ENCODE measurements at regions not wholly inside any gene's neighbourhood (a gene's known extent, or its start where the extent isn't known, plus 50 kb on each side); places are given as distances from the start of the nearest gene placed in this dataset.

DNA sequence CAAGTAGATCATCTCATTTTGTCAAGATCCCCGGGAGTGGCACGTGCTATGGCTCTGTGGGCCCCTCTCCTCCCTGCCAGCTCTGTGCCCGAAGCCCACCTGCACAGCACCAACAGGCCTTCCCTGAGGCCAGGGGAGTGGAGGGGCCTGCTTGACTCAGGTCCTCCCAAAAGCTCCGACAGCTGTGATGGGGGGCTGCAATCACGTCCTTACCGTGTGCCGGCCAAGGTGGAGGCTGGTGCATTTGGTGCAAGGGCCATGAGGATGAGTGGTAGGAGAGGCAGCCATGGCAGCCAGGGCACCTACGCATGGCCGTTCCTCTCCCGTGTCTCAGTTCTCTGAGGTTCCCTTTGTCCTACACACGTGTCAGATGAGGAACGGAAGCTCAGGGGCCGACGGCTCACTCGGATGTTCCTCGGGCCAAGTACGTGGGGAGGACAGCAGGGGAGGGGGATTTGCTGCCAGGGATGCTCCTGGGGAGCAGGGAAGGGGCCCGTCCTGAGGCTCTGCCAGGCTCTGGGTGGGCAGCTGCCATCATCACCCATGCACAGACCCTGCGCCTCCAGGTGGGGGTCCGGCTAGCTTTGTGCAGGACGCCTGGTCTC, 95.8 kb downstream of the HMX1 start:
- Histone ChIP-seq H3K9me3 (no peaks in the 10 kb centered on the region), H3K27ac (no peak overlapping the region), H3K36me3 (no peaks in the 10 kb centered on the region), H3K4me3 (no peak overlapping the region), H3K27me3 (peaks cover 0 to 18% of the 10 kb centered on the region in 2 donors), H3K4me1 (no peaks in the 10 kb centered on the region)
- no peak for DNase-seq (ENCODE audit: low spot score in 2 of 2)
- TF ChIP-seq, protein P1, sequence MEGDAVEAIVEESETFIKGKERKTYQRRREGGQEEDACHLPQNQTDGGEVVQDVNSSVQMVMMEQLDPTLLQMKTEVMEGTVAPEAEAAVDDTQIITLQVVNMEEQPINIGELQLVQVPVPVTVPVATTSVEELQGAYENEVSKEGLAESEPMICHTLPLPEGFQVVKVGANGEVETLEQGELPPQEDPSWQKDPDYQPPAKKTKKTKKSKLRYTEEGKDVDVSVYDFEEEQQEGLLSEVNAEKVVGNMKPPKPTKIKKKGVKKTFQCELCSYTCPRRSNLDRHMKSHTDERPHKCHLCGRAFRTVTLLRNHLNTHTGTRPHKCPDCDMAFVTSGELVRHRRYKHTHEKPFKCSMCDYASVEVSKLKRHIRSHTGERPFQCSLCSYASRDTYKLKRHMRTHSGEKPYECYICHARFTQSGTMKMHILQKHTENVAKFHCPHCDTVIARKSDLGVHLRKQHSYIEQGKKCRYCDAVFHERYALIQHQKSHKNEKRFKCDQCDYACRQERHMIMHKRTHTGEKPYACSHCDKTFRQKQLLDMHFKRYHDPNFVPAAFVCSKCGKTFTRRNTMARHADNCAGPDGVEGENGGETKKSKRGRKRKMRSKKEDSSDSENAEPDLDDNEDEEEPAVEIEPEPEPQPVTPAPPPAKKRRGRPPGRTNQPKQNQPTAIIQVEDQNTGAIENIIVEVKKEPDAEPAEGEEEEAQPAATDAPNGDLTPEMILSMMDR (IDR thresholded peaks at IDR 0.05), result no peak
- TF ChIP-seq POLR2A (IDR thresholded peaks at IDR 0.05) (no peak), POLR2AphosphoS5 (IDR thresholded peaks at IDR 0.05) (no peak)
- intact Hi-C loops (cut with DNase I; ENCODE audit: low total_unique reads), result no loop called here

DNA sequence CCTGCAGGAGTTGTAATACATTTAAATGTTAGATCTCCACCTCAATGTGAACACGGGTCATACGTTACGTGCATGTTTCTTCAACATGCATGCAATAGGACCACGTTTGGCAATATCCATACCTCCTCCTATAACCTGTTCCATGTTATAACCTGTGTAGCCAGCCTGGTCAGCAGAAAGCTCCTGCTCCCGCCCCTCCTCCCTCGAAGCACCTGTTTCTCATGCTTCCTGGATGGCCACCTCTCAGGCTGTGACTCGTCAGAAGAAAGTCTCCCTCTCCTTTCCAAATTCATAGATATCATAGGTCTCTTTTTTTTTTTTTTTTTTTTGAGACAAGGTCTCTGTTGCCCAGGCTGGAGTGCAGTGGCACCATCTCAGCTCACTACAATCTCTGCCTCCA, 96.5 kb downstream of the HMX1 start:
- Histone ChIP-seq H3K4me1 (no peaks in the 10 kb centered on the region), H3K9me3 (no peaks in the 10 kb centered on the region), H3K4me3 (no peak overlapping the region), H3K27ac (no peak overlapping the region), H3K27me3 (peaks cover 0 to 11% of the 10 kb centered on the region in 2 donors), H3K36me3 (no peaks in the 10 kb centered on the region)
- TF ChIP-seq, protein P1 (IDR thresholded peaks at IDR 0.05), result no peak
- no peak for TF ChIP-seq POLR2AphosphoS5 (IDR thresholded peaks at IDR 0.05)
- TF ChIP-seq POLR2A (IDR thresholded peaks at IDR 0.05), result no peak
- no peak for DNase-seq (ENCODE audit: low spot score in 2 of 2)
- intact Hi-C loops (cut with DNase I; ENCODE audit: low total_unique reads), result no loop called here

DNA sequence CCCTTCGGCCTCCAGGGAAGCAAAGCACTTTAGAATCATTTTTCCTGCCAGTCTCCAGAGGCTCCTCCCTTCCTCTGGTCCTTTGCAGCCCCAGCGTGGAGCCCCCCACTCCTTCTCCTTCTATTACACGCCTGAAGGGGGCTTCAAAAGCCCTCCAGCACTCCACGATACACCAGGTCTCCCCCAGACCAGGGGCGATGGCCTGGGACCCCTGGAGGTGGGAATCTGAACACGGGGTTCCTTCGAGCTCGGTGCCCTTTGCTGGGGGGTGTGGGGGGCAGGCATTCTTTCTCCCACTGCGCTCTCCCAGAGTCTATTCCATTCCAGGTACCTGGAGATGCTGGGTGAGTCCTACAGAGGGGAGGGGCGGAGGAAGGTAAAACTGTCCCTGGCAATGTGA, 97.6 kb downstream of the HMX1 start:
- H3K4me3 ChIP-seq, result no peak overlapping the region
- intact Hi-C loops (cut with DNase I; ENCODE audit: low total_unique reads), result no loop called here
- H3K4me1 ChIP-seq, result no peaks in the 10 kb centered on the region
- peak in 1 of 2 donors; percentile 17 for DNase-seq (ENCODE audit: low spot score in 2 of 2)
- peaks cover 0 to 2% of the 10 kb centered on the region in 2 donors for H3K27me3 ChIP-seq
- no peaks in the 10 kb centered on the region for H3K36me3 ChIP-seq
- no peak for TF ChIP-seq POLR2A (IDR thresholded peaks at IDR 0.05)
- TF ChIP-seq POLR2AphosphoS5 (IDR thresholded peaks at IDR 0.05), result no peak
- TF ChIP-seq, protein P1 (IDR thresholded peaks at IDR 0.05), result no peak
- H3K27ac ChIP-seq, result no peak overlapping the region
- H3K9me3 ChIP-seq, result no peaks in the 10 kb centered on the region

DNA sequence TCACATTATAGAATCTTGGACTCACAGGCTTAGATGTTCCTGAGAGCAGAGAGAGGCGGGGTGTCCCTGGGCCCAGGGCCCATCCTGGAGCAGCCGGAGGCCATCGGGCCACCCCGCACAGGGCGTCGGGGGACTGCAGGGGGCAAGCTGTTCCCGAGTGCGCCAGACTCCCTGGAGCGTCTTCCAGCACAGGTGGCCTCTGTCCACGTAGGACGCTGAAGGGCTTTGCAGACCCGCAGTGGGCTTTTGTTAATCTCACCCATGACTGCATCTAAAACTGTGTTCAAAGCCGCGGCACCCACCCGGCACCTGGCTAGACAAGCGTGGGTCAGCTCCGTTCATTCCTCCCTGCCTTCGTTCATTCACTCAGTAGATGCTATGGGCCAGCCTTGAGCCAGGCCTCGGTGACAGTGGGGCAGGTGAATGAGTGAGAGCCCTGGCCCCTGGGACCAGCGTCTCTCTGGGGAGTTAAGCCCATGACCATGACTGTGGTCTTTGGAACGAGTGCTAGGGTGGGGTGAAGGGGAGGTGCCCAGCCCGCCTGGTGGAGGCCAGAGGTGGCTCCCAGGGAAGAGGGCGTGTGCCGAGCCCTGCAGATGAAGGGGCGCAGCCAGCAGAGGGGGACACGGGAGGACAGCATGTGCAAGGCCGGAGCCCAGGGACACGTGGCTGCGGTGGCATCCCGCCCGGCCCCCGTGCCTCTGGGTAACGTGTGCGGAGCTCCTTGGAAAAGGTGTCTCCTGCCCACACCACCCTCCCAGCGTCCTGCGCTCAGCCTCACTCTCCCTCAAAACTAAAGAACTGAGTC, 98.3 kb downstream of the HMX1 start:
- TF ChIP-seq, protein P1 (IDR thresholded peaks at IDR 0.05), result no peak
- TF ChIP-seq POLR2A (IDR thresholded peaks at IDR 0.05) (no peak), POLR2AphosphoS5 (IDR thresholded peaks at IDR 0.05) (no peak)
- no peak overlapping the region for H3K27ac ChIP-seq
- H3K27me3 ChIP-seq, result no peaks in the 10 kb centered on the region
- no peak overlapping the region for H3K4me3 ChIP-seq
- peak in 1 of 2 donors; percentile 28 for DNase-seq (ENCODE audit: low spot score in 2 of 2)
- H3K9me3 ChIP-seq, result no peaks in the 10 kb centered on the region
- H3K36me3 ChIP-seq, result no peaks in the 10 kb centered on the region
- H3K4me1 ChIP-seq, result no peaks in the 10 kb centered on the region
- intact Hi-C loops (cut with DNase I; ENCODE audit: low total_unique reads), result no loop called here

DNA sequence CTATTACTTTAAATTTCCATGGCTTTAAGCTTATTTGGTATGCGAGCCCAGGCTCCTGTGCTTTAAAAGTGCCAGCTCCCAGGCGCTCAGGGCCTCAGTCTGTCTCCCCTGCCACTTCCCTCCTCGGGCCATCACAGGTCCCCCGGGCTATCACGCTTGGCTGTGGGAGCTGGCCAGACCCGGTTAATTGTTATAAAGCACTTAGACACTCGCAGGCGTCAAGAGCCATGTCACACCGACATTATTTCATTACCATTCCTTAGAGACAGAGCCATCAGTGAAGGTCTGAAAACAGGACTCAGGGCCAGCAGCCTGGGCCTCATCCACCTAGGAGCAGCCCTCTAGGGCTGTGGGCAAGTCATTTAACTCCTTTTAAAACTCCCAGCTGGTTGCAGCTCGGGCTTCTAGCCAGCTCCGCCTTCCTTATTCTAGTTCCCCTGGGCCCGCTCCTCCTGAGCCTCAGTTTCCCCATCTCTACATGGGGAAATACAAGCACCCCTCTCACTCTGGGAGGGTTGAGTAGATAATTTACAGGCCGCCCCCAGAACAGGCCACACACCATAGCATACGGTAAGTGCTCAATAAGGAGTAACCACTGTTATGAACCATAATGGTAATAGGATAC, 99.0 kb downstream of the HMX1 start:
- H3K36me3 ChIP-seq, result no peaks in the 10 kb centered on the region
- intact Hi-C loops (cut with DNase I; ENCODE audit: low total_unique reads), result no loop called here
- DNase-seq (ENCODE audit: low spot score in 2 of 2), result peak in 1 of 2 donors; percentile 9
- no peaks in the 10 kb centered on the region for H3K9me3 ChIP-seq
- no peaks in the 10 kb centered on the region for H3K27me3 ChIP-seq
- TF ChIP-seq, protein P1 (IDR thresholded peaks at IDR 0.05), result no peak
- no peak for TF ChIP-seq POLR2A (IDR thresholded peaks at IDR 0.05)
- no peak for TF ChIP-seq POLR2AphosphoS5 (IDR thresholded peaks at IDR 0.05)
- no peak overlapping the region for H3K4me3 ChIP-seq
- no peak overlapping the region for H3K27ac ChIP-seq
- H3K4me1 ChIP-seq, result no peaks in the 10 kb centered on the region

All from breast epithelium (tissue), 4 donors.